GM12891 (cell line): ENCODE measurements at regions not wholly inside any gene's neighbourhood (a gene's known extent, or its start where the extent isn't known, plus 50 kb on each side); places are given as distances from the start of the nearest gene placed in this dataset.

Source experiments
- PAX5 ChIP-seq: IDR thresholded peaks from 2 replicates; pipeline ENCODE4 v1.6.1; 2011; ENCODE audit warnings: low read length, moderate library complexity, mild to moderate bottlenecking; ENCODE audit not compliant: insufficient read depth, severe bottlenecking
- POLR2A ChIP-seq: IDR thresholded peaks from 2 replicates; pipeline ENCODE4 v1.6.1; 2011; ENCODE audit warnings: low read depth, low read length, control low read depth
- POLR2AphosphoS5 ChIP-seq: IDR thresholded peaks from 2 replicates; pipeline ENCODE4 v1.6.1; 2011; ENCODE audit warnings: low read depth, low read length, control low read depth
- POU2F2 ChIP-seq: IDR thresholded peaks from 2 replicates; pipeline ENCODE4 v1.6.1; 2011; ENCODE audit warnings: low read depth, mild to moderate bottlenecking, control low read depth, low read length, moderate library complexity
- SPI1 ChIP-seq: IDR thresholded peaks from 2 replicates; pipeline ENCODE4 v1.6.1; 2011; ENCODE audit warnings: low read depth, low read length, control low read depth
- TAF1 ChIP-seq: IDR thresholded peaks from 2 replicates; pipeline ENCODE4 v1.6.1; 2011; ENCODE audit warnings: low read depth, low read length, control low read depth

DNA sequence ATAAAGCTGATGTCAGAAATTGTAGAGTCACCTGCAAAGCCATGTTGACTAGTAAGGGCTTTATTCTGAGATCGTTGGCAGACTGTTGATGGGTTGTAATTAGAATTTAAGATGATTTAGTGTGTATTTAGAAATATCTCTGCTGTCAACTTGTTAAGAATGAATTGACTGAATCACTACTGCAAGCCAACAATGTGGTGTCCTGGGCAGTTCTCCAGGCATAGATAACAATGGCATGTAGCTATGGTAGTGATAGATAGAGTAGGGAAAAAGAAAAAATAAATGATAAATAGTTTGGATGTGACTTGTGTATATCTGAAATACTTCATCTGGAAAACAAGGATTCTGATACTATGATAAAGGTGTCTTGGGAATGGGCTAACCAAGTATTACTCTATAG is 640.2 kb downstream of the ARL4A start:
- TF ChIP-seq TAF1 (no peak), POLR2A (no peak), SPI1 (no peak), POLR2AphosphoS5 (no peak), PAX5 (no peak), POU2F2 (no peak)
